GM12878 (cell line): ENCODE measurements at regions not wholly inside any gene's neighbourhood (a gene's known extent, or its start where the extent isn't known, plus 50 kb on each side); places are given as distances from the start of the nearest gene placed in this dataset.
A peak's percentile ranks its signal among the peaks of the same experiment; 100 is the strongest.

Source experiments
- ATAC-seq: fragments of 200-7000 bp; cut with Tn5 transposase; 3 replicates; pipeline ENCODE4 v1.9.1; 2020; ENCODE audit warnings: mild to moderate bottlenecking, moderate library complexity
- BruUV-seq: library from RNA; stranded (reverse); fragments of 400-500 nt; replicated peaks from 2 replicates; lab custom pipeline; 2021; lab: Mats Ljungman, UMichigan
- CTCF ChIA-PET: fragments of 300-600 bp; sonication (Branson Sonifier 250); formaldehyde crosslinking; extraction: SDS; loops from one replicate; lab custom pipeline; 2021; ENCODE audit warnings: inconsistent platforms; lab: Yijun Ruan, JAX
- POLR2A ChIA-PET: fragments of 350-600 bp; formaldehyde crosslinking; extraction: SDS; loops from one replicate; lab custom pipeline; 2021; ENCODE audit warnings: inconsistent platforms; lab: Charles Lee
- RAD21 ChIA-PET: fragments of 300-600 bp; sonication (Branson Sonifier 250); formaldehyde crosslinking; loops from one replicate; lab custom pipeline; 2023; ENCODE audit warnings: antibody characterized with exemption; ENCODE audit not compliant: unreplicated experiment; lab: Charles Lee
- SMC1A ChIA-PET: fragments of 300-600 bp; sonication (Branson Sonifier 250); formaldehyde crosslinking; loops from one replicate; lab custom pipeline; 2023; ENCODE audit not compliant: unreplicated experiment, uncharacterized antibody; lab: Charles Lee
- DNase-seq: peaks from one replicate; pipeline ENCODE4 v3.0.0-alpha.2; 2011; ENCODE audit warnings: low read depth, low spot score
- FAIRE-seq: peaks from 3 replicates; lab custom pipeline; 2011; peaks lifted over from hg19 to GRCh38; lab: Jason Lieb, UNC
- H2AFZ ChIP-seq: 2 replicates; pipeline ENCODE4 v1.6.0; 2011; ENCODE audit warnings: low read depth, low read length, control low read depth; ENCODE audit not compliant: control insufficient read depth
- H3K27ac ChIP-seq: 2 replicates; pipeline ENCODE4 v1.5.1; 2011; ENCODE audit warnings: control low read depth; ENCODE audit not compliant: control insufficient read depth, insufficient read depth
- H3K27me3 ChIP-seq, 2 experiments: replicated peaks in 1 of 2; 2 replicates each; pipeline versions ENCODE4 v1.6.0 to v1.6.1; 2011; ENCODE audit warnings: low read length in 1 of 2; ENCODE audit not compliant: control insufficient read depth in 2 of 2, insufficient read depth in 2 of 2
- H3K36me3 ChIP-seq, 2 experiments: 2 replicates each; pipeline ENCODE4 v1.5.1; 2011; ENCODE audit warnings: low read length in 1 of 2; ENCODE audit not compliant: control insufficient read depth in 2 of 2, insufficient read depth in 2 of 2
- H3K4me1 ChIP-seq: 2 replicates; pipeline ENCODE4 v1.6.1; 2011; ENCODE audit warnings: mild to moderate bottlenecking, low read length, moderate library complexity, mixed read lengths; ENCODE audit not compliant: control insufficient read depth, insufficient read depth
- H3K4me2 ChIP-seq: 2 replicates; pipeline ENCODE4 v1.6.0; 2011; ENCODE audit warnings: control low read depth; ENCODE audit not compliant: control insufficient read depth, insufficient read depth
- H3K4me3 ChIP-seq: fragments of 200-600 bp; sonication (generic); 2 replicates; pipeline ENCODE4 v1.5.1; 2016
- H3K79me2 ChIP-seq: 2 replicates; pipeline ENCODE4 v1.6.0; 2011; ENCODE audit warnings: low read length; ENCODE audit not compliant: control insufficient read depth, insufficient read depth
- H3K9ac ChIP-seq: 2 replicates; pipeline ENCODE4 v1.8.0; 2011; ENCODE audit warnings: low read length, control low read depth, mixed read lengths; ENCODE audit not compliant: control insufficient read depth, insufficient read depth
- H3K9me3 ChIP-seq: replicated peaks from 3 replicates; pipeline ENCODE4 v1.5.1; 2011; ENCODE audit warnings: mild to moderate bottlenecking, low read length; ENCODE audit not compliant: control insufficient read depth, insufficient read depth
- H4K20me1 ChIP-seq: 2 replicates; pipeline ENCODE4 v1.6.0; 2011; ENCODE audit not compliant: control insufficient read depth, insufficient read depth
- BRCA1 ChIP-seq: IDR thresholded peaks from 2 replicates; pipeline ENCODE4 v1.6.1; 2011; ENCODE audit warnings: low read depth, low read length, improper control_type of control experiment
- EGR1 ChIP-seq, 2 experiments: IDR thresholded peaks; 1 replicate in 1 of 2; 2 replicates in 1 of 2; pipeline ENCODE4 v1.6.1; 2011 to 2012; ENCODE audit warnings: low read depth in 2 of 2, low read length in 2 of 2, borderline replicate concordance in 1 of 2, mild to moderate bottlenecking in 1 of 2, moderate library complexity in 1 of 2
- IRF4 ChIP-seq: IDR thresholded peaks from 2 replicates; pipeline ENCODE4 v1.6.1; 2011; ENCODE audit warnings: low read depth, low read length
- JUND ChIP-seq: IDR thresholded peaks from 2 replicates; pipeline ENCODE4 v1.6.1; 2012; ENCODE audit warnings: low read depth, mild to moderate bottlenecking, low read length, improper control_type of control experiment, moderate library complexity
- LARP7 ChIP-seq: fragments of 450-650 bp; IDR thresholded peaks from 2 replicates; pipeline ENCODE4 v1.6.1; 2017; ENCODE audit warnings: mild to moderate bottlenecking
- NBN ChIP-seq: fragments of 450-650 bp; IDR thresholded peaks from 2 replicates; pipeline ENCODE4 v1.6.1; 2016
- NR2C2 ChIP-seq: IDR thresholded peaks from 2 replicates; pipeline ENCODE4 v1.6.1; 2011; ENCODE audit warnings: borderline replicate concordance, low read depth; ENCODE audit not compliant: control insufficient read depth, insufficient read length
- PAX5 ChIP-seq: IDR thresholded peaks from 2 replicates; pipeline ENCODE4 v1.6.1; 2011; ENCODE audit warnings: low read depth, low read length, borderline replicate concordance
- USF2 ChIP-seq: IDR thresholded peaks from 2 replicates; pipeline ENCODE4 v1.6.1; 2011; ENCODE audit warnings: low read depth, low read length, improper control_type of control experiment, borderline replicate concordance
- ZNF687 ChIP-seq: fragments of 450-650 bp; IDR thresholded peaks from 2 replicates; pipeline ENCODE4 v1.6.1; 2017; ENCODE audit warnings: mild to moderate bottlenecking, moderate library complexity
- WGBS: methylation state at CpG from one replicate; pipeline ENCODE4 v1.1.6; 2016; ENCODE audit warnings: low lambda C conversion rate; ENCODE audit not compliant: insufficient replicate concordance, insufficient coverage; ENCODE audit errors: missing lambda C conversion rate; 5-methylcytosine and 5-hydroxymethylcytosine counted together
- in situ Hi-C: fragments of 300-500 bp; cut with MboI; formaldehyde crosslinking; loops from 9 replicates; pipeline ENCODE4 v1.14.3; 2018; ENCODE audit warnings: mixed read lengths
- intact Hi-C: fragments of 100-400 bp; cut with micrococcal nuclease; formaldehyde crosslinking; loops from one replicate; pipeline ENCODE4 v1.14.2; 2022; ENCODE audit not compliant: unreplicated experiment

- H3K4me3 ChIP-seq, result no peak overlapping the region
- TF ChIP-seq USF2, result no peak
- TF ChIP-seq NR2C2, result no peak
- no peak for TF ChIP-seq EGR1 (IDR thresholded peaks at IDR 0.05; ENCODE audit: borderline replicate concordance in 1 of 2, low read depth in 2 of 2, low read length in 2 of 2)
- TF ChIP-seq IRF4, result no peak
- TF ChIP-seq BRCA1, result no peak
- TF ChIP-seq NBN, result no peak
- TF ChIP-seq PAX5, result no peak
- no peak for TF ChIP-seq JUND
- TF ChIP-seq ZNF687, result no peak
- TF ChIP-seq LARP7, result no peak
- in situ Hi-C loops (no loop called here), intact Hi-C loops (no loop called here)
- RAD21 ChIA-PET, result no interaction called here
- no peaks in the 10 kb centered on the region for H3K27me3 ChIP-seq
- no peaks in the 10 kb centered on the region for H3K9me3 ChIP-seq
- POLR2A ChIA-PET, result no interaction called here
- no peak overlapping the region for H3K4me2 ChIP-seq
- H3K9ac ChIP-seq, result no peak overlapping the region
- no peaks in the 10 kb centered on the region for H3K4me1 ChIP-seq
- H3K27ac ChIP-seq, result no peak overlapping the region
- FAIRE-seq, result no peak
- no peaks in the 10 kb centered on the region for H3K36me3 ChIP-seq
- BruUV-seq, result no TSS peak
- CTCF ChIA-PET, result interaction anchor here (1.0 kb wide), 1 partner anchor 10 kb away, joined by 3 read pairs; no protein-coding TSS in a partner anchor
- no peaks in the 10 kb centered on the region for H3K79me2 ChIP-seq
- no peaks in the 10 kb centered on the region for H4K20me1 ChIP-seq
- no peak overlapping the region for H2AFZ ChIP-seq
- DNase-seq, result no peak
- WGBS, result 51% methylated on average over 8 of the region's 8 CpGs
- peak; percentile 41 for ATAC-seq
- SMC1A ChIA-PET, result no interaction called here
Observed at GRCh38 chr5:112616812-112617547, 120.7 kb upstream of the APC start.
